HEK293 (cell line): ENCODE measurements at regions not wholly inside any gene's neighbourhood (a gene's known extent, or its start where the extent isn't known, plus 50 kb on each side); places are given as distances from the start of the nearest gene placed in this dataset.

ENCODE experiments used
- CTCF ChIP-seq: fragments of 450-650 bp; formaldehyde crosslinking; IDR thresholded peaks from 2 replicates; pipeline ENCODE4 v1.5.1; 2016; ENCODE audit warnings: missing biosample characterization, missing genetic modification characterization
- HIC1 ChIP-seq: fragments of 450-650 bp; formaldehyde crosslinking; IDR thresholded peaks from 2 replicates; pipeline ENCODE4 v1.5.1; 2016; ENCODE audit warnings: missing biosample characterization, missing genetic modification characterization
- RBAK ChIP-seq: fragments of 450-650 bp; formaldehyde crosslinking; IDR thresholded peaks from 2 replicates; pipeline ENCODE4 v1.5.1; 2016; ENCODE audit warnings: missing biosample characterization, missing genetic modification characterization
- YY1 ChIP-seq: fragments of 450-650 bp; formaldehyde crosslinking; IDR thresholded peaks from 2 replicates; pipeline ENCODE4 v1.5.1; 2018; ENCODE audit warnings: missing biosample characterization, missing genetic modification characterization
- ZBTB44 ChIP-seq: fragments of 450-650 bp; IDR thresholded peaks from 2 replicates; pipeline ENCODE4 v1.5.1; 2018; ENCODE audit warnings: missing biosample characterization, mild to moderate bottlenecking, missing genetic modification characterization
- ZFP37 ChIP-seq: fragments of 450-650 bp; formaldehyde crosslinking; IDR thresholded peaks from 2 replicates; pipeline ENCODE4 v1.5.1; 2016; ENCODE audit warnings: missing biosample characterization, missing genetic modification characterization
- ZNF112 ChIP-seq: fragments of 450-650 bp; formaldehyde crosslinking; IDR thresholded peaks from 2 replicates; pipeline ENCODE4 v1.5.0; 2017; ENCODE audit warnings: missing biosample characterization, missing genetic modification characterization
- ZNF302 ChIP-seq: fragments of 450-650 bp; formaldehyde crosslinking; IDR thresholded peaks from 2 replicates; pipeline ENCODE4 v1.5.1; 2016; ENCODE audit warnings: missing biosample characterization, missing genetic modification characterization, low read depth
- ZNF341 ChIP-seq: fragments of 450-650 bp; formaldehyde crosslinking; IDR thresholded peaks from 2 replicates; pipeline ENCODE4; 2016; ENCODE audit warnings: low read depth, missing biosample characterization, missing genetic modification characterization
- ZNF362 ChIP-seq: fragments of 450-650 bp; formaldehyde crosslinking; IDR thresholded peaks from 2 replicates; pipeline ENCODE4 v1.5.1; 2016; ENCODE audit warnings: missing biosample characterization, missing genetic modification characterization
- ZNF416 ChIP-seq: fragments of 450-650 bp; formaldehyde crosslinking; IDR thresholded peaks from 2 replicates; pipeline ENCODE4 v1.5.1; 2016; ENCODE audit warnings: missing biosample characterization, missing genetic modification characterization
- ZNF501 ChIP-seq: fragments of 450-650 bp; formaldehyde crosslinking; IDR thresholded peaks from 2 replicates; pipeline ENCODE4 v1.5.1; 2016; ENCODE audit warnings: missing biosample characterization, missing genetic modification characterization
- ZNF513 ChIP-seq: fragments of 450-650 bp; IDR thresholded peaks from 2 replicates; pipeline ENCODE4 v1.5.1; 2018; ENCODE audit warnings: missing biosample characterization, missing genetic modification characterization
- ZNF626 ChIP-seq: fragments of 450-650 bp; sonication (Bioruptor Pico); formaldehyde crosslinking; IDR thresholded peaks from 2 replicates; pipeline ENCODE4 v1.5.1; 2018; ENCODE audit warnings: missing biosample characterization, missing genetic modification characterization, inconsistent platforms

GRCh38 chr2:181124497-181124896 is 144.1 kb downstream of the UBE2E3 start:
- TF ChIP-seq RBAK (tag by site-specific recombination) (no peak), HIC1 (tag by site-specific recombination) (no peak), ZNF626 (tag by site-specific recombination) (no peak), ZNF341 (tag by site-specific recombination) (no peak), ZFP37 (tag by site-specific recombination) (no peak), ZNF501 (tag by site-specific recombination) (no peak), ZNF112 (tag by site-specific recombination) (no peak), ZBTB44 (tag by site-specific recombination) (no peak), YY1 (tag by site-specific recombination) (no peak), ZNF513 (tag by site-specific recombination) (no peak), CTCF (no peak), ZNF362 (tag by site-specific recombination) (no peak), ZNF302 (tag by site-specific recombination) (no peak), ZNF416 (tag by site-specific recombination) (no peak)
